ENCODE measurements at regions not wholly inside any gene's neighbourhood (a gene's known extent, or its start where the extent isn't known, plus 50 kb on each side); places are given as distances from the start of the nearest gene placed in this dataset.

DNA sequence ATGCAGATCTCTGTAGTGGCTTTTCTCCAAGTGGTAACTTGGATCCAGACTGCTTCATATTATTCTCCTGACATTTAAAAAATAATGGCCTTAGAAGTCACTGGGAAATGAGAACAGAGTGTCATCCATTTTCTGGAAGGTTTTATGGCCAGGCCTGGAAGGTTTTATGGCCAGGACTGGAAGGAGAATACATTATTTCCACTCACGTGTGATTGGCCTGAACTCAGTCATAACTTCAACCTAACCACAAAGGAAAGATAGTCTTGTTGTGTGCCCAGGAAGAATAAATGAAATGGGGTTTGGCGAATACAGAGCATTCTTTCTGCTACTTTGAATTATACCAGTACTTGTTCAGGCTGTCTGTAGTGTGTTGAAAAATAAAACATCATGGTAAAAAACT lies 360.9 kb downstream of the GPAM start:
- H3K27ac ChIP-seq = no peak overlapping the region
- no peak overlapping the region for H3K4me3 ChIP-seq
- H3K27me3 ChIP-seq = no peaks in the 10 kb centered on the region
- intact Hi-C loops (cut with DNase I) = no loop called here
- WGBS, 3 donors = 52 to 60% (median 59%) methylated on average over 2 of the region's 2 CpGs
- no peaks in the 10 kb centered on the region for H3K36me3 ChIP-seq
- DNase-seq = no peak
- no peak for TF ChIP-seq EP300 (IDR thresholded peaks at IDR 0.05)
- TF ChIP-seq, protein P1, sequence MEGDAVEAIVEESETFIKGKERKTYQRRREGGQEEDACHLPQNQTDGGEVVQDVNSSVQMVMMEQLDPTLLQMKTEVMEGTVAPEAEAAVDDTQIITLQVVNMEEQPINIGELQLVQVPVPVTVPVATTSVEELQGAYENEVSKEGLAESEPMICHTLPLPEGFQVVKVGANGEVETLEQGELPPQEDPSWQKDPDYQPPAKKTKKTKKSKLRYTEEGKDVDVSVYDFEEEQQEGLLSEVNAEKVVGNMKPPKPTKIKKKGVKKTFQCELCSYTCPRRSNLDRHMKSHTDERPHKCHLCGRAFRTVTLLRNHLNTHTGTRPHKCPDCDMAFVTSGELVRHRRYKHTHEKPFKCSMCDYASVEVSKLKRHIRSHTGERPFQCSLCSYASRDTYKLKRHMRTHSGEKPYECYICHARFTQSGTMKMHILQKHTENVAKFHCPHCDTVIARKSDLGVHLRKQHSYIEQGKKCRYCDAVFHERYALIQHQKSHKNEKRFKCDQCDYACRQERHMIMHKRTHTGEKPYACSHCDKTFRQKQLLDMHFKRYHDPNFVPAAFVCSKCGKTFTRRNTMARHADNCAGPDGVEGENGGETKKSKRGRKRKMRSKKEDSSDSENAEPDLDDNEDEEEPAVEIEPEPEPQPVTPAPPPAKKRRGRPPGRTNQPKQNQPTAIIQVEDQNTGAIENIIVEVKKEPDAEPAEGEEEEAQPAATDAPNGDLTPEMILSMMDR (IDR thresholded peaks at IDR 0.05) = no peak
- H3K4me1 ChIP-seq (ENCODE audit: insufficient read depth) = no peaks in the 10 kb centered on the region
- no peaks in the 10 kb centered on the region for H3K9me3 ChIP-seq

DNA sequence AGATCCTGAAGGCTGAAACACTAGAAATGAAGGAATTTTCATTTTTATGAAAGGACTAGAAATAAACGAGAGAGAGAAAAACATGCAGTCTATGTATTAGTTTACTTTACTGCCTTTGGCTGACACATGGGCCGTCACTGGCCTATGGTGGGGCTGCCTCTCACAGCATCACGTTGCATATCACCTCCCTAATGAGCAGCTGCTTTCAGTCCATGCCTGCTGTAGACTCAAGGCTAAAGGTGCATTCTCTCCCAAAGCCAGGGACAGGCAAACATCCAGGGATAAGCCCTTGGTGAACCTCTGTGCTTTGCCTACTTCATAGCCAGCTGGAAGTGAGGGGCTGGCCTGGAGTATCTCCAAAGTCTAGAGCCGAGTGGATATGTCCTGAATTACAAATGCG lies 359.4 kb downstream of the GPAM start:
- DNase-seq = no peak
- no peaks in the 10 kb centered on the region for H3K27me3 ChIP-seq
- H3K4me1 ChIP-seq (ENCODE audit: insufficient read depth) = no peaks in the 10 kb centered on the region
- H3K9me3 ChIP-seq = no peaks in the 10 kb centered on the region
- no peak for TF ChIP-seq POLR2A (IDR thresholded peaks at IDR 0.05)
- TF ChIP-seq, protein P1 (IDR thresholded peaks at IDR 0.05) = no peak
- TF ChIP-seq EP300 (IDR thresholded peaks at IDR 0.05) = no peak
- no peak overlapping the region for H3K4me3 ChIP-seq
- H3K27ac ChIP-seq = no peak overlapping the region
- WGBS, 3 donors = 5 to 21% (median 8%) methylated on average over 5 of the region's 5 CpGs
- H3K36me3 ChIP-seq = no peaks in the 10 kb centered on the region
- intact Hi-C loops (cut with DNase I) = no loop called here

DNA sequence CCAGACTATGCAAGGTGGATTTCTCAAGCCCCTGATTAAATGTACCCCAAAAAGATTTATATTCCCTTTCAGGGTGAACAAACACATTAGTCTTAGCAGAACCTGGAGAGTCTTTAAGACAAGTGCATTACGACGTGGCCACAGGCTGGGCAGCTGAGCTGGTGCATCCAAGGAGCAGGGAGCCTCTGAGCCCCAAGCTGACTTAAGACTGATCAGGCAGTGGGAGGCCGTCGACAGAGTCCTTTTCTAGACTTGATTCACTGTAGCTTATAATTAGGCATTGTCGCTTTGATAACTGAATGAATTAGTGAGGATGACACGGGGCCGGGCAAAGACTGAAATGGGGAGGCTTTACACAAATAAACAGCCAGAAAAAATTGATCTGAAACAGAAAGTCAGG lies 353.2 kb downstream of the GPAM start:
- intact Hi-C loops (cut with DNase I) = no loop called here
- DNase-seq = no peak
- H3K4me1 ChIP-seq (ENCODE audit: insufficient read depth) = no peaks in the 10 kb centered on the region
- H3K36me3 ChIP-seq = no peaks in the 10 kb centered on the region
- H3K27me3 ChIP-seq = no peaks in the 10 kb centered on the region
- H3K9me3 ChIP-seq = no peaks in the 10 kb centered on the region
- TF ChIP-seq, protein P1 (IDR thresholded peaks at IDR 0.05) = no peak
- TF ChIP-seq EP300 (IDR thresholded peaks at IDR 0.05) (no peak), POLR2A (IDR thresholded peaks at IDR 0.05) (no peak)
- WGBS, 3 donors = 42 to 45% (median 43%) methylated on average over 7 of the region's 7 CpGs
- H3K4me3 ChIP-seq = no peak overlapping the region
- H3K27ac ChIP-seq = no peak overlapping the region

DNA sequence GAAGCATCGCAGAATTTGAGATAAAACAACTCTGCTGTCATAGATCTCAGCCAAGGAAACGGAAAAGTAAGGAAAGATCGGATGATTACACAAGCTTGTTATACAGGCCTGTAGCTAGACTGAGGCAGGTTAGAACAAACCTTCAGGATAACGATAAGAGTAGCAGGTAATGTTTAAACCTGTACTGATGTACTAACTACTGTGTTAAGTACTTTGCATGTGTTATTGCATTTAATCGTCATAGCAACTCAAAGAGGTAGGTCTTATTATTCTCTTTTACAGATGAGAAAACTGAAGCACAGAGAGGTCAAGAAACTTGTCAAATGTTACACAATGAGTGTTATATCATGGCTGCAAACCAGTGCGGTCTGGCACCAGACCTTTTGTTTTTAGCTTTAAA lies 352.5 kb downstream of the GPAM start:
- no peak for DNase-seq
- 73 to 82% (median 82%) methylated on average over 6 of the region's 6 CpGs for WGBS, 3 donors
- intact Hi-C loops (cut with DNase I) = no loop called here
- Histone ChIP-seq H3K9me3 (no peaks in the 10 kb centered on the region), H3K4me1 (ENCODE audit: insufficient read depth) (no peaks in the 10 kb centered on the region), H3K27ac (no peak overlapping the region), H3K4me3 (no peak overlapping the region), H3K36me3 (no peaks in the 10 kb centered on the region), H3K27me3 (no peaks in the 10 kb centered on the region)
- TF ChIP-seq POLR2A (IDR thresholded peaks at IDR 0.05) (no peak), EP300 (IDR thresholded peaks at IDR 0.05) (no peak)
- TF ChIP-seq, protein P1 (IDR thresholded peaks at IDR 0.05) = no peak

DNA sequence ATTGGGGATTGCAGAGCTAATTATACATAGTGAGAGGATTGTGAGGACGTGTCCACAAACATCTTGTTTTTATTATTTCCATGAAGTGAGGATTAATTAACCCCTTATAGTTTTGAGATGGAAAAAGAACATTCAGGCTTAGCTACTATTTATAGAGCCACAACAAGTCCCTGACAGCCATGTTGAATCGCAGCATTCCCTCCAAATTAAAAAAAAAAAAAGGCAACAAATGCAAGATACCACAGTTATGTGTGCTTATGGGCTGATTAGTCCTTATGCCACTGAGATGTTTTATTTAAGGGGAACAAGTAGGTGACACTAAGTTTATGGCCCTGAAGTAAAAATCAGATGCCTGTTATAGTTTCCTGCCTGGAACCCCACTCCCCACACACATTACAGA lies 350.3 kb downstream of the GPAM start:
- Histone ChIP-seq H3K4me3 (no peak overlapping the region), H3K4me1 (ENCODE audit: insufficient read depth) (no peaks in the 10 kb centered on the region), H3K36me3 (no peaks in the 10 kb centered on the region), H3K27ac (no peak overlapping the region), H3K9me3 (no peaks in the 10 kb centered on the region), H3K27me3 (no peaks in the 10 kb centered on the region)
- no peak for DNase-seq
- 27 to 43% (median 35%) methylated on average over 2 of the region's 2 CpGs for WGBS, 3 donors
- TF ChIP-seq, protein P1 (IDR thresholded peaks at IDR 0.05) = no peak
- intact Hi-C loops (cut with DNase I) = no loop called here
